NCI-H146 treated with DMSO at 0.1 percent for 48 hours (cell line): ENCODE measurements at regions not wholly inside any gene's neighbourhood (a gene's known extent, or its start where the extent isn't known, plus 50 kb on each side); places are given as distances from the start of the nearest gene placed in this dataset.

ENCODE experiments used
- DNase-seq: peaks from one replicate; lab custom pipeline; 2025; ENCODE audit not compliant: unreplicated experiment; lab: John Stamatoyannopoulos, UW

- DNase-seq: no peak
Measured at GRCh38 chr1:55703726-55704363, 488.7 kb upstream of the USP24 start.

DNA sequence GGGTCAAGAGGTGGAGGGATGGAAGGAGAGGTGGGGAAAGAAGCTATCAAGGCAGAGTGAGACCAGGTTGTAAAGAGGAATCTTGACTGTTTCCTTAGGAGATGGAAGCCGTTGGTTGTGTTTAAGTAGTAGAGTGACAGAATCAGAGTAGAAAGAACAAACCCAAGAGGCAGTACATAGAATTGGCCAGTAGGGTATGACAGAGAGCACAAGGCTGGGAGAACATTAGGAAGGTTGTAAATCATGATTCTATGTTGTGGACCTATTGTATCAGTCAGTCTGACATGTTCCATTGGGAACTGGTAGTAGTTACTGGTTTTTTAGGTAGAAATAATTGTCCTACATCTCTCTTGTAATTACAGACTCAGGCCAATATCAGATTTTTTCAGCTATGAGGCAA is 486.9 kb upstream of the USP24 start:
- no peak for DNase-seq

GRCh38 chr1:55700359-55701130 is 485.4 kb upstream of the USP24 start:
- DNase-seq: no peak

DNA sequence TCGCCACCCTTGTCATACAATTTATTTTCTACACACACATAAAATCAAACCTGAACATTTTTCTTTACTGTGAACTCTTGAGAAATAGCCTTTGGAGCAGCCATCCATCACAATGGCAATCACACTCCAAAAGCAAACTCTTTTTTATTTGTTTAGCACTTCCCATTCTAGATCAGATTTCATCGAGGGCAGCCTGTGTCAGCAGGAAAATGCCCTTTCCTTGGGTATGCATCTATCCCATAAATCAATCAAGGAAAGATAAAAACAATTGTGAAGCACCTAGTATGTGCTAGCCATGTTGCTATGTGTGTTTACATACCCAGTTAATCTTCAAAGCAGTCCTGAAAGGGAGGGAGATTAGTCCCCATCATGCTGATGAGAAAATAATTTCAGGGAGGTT is 484.1 kb upstream of the USP24 start:
- DNase-seq: no peak

GRCh38 chr1:55697997-55698535 is 482.9 kb upstream of the USP24 start:
- DNase-seq: no peak

GRCh38 chr1:55696891-55697290 is 481.7 kb upstream of the USP24 start:
- DNase-seq: no peak

- no peak for DNase-seq
Measured at GRCh38 chr1:55696181-55696754, 481.1 kb upstream of the USP24 start.

DNA sequence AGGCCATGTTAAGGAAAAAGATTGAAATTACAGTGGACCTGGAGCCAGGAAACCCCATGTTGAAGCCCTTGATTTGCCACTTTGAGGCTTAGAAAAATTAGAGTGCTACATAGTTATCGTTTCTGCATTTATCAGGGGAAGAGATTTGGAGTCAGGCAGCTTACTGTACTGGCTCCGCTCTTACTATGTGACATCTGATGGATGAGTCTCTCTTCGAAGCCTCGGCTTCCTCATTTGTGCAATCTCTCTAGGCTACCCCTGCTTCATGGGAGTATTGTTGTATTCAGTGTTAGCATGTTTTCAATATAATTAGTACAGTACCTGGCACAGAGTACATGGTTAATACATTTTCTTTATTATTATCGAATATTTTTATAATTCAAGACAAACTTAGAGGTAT is 480.4 kb upstream of the USP24 start:
- no peak for DNase-seq

DNA sequence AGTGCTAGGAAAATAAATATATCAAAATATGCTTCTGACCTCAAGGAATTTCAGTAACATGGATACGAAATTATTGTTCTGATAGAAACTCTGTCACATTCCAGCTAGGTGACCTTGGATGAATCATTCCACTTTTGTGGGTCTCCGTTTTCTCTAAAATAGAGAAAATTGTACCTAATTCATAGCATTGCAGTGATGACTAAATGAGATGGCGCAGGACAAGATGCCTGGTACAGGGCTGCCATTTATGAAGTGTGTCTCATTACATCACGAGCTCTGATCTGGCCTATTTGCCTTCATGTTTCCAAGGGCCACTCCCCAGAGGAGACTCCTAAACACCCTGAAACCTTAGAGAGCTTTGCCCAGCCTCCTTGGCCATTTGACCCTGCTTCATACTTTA is 480.0 kb upstream of the USP24 start:
- no peak for DNase-seq

DNA sequence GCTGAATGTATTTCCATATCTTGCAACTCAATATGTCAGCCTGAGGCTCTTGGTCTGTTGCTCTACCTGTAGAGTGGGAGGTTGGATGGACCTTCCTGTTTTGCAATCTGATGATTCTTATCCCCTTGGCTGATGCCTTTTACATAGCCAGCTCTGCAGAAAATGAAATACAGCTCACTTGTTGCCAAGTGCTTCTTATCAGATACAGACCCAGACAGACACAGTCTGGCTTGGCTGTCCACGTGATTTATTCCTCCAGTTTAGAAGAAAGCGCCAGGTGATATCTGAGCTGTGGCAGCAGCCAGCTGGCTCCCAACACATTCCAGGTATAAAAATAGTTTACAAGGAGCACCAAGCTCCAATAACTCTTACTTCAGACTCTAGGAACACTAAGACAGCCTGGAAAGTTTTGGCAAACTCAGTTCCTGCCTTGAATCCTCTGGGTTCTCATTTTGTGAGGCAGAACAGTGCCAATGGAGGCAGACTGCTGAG is 479.2 kb upstream of the USP24 start:
- DNase-seq: no peak

DNA sequence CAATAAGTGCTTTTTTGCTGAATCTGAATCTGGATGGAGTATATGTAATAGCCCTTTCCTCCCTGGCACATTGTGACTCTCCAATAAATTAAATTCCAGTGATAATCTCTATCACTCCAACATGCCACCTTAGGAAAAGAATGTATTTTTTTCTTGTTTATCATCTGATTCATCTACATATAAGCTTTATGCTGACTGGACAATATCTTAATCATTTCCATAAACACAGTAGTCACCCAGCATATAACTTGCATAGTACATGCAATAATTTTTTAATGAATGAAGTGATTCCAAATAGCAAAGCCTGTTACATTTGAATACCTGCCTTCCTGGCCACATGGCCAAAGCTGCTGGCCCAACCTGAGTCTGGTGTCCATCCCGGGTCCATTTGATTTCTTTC is 477.6 kb upstream of the USP24 start:
- no peak for DNase-seq

DNA sequence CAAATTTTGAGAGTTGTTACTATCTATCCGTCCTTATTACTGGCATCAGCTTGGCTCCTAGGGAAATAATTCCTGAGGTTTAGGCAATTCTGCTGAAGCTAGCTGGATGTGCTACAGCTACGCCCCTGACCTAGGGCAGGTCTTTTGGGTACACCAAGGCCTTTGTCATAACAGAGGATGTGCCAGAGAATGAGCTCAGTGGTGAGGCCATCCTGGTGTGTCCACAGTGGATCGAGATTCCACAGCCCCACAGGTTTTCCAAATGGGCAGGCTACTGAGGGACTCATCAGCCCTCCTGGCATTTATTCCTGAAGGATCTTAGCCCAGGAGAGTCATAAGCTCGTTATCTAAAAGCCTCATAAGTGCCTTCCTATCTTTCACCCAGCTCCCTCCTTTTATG is 475.2 kb upstream of the USP24 start:
- no peak for DNase-seq

GRCh38 chr1:55689800-55690199 is 474.6 kb upstream of the USP24 start:
- DNase-seq: no peak

- DNase-seq: no peak
Measured at GRCh38 chr1:55685560-55685959, 470.4 kb upstream of the USP24 start.

- DNase-seq: no peak
Measured at GRCh38 chr1:55684131-55684650, 469.0 kb upstream of the USP24 start.

DNA sequence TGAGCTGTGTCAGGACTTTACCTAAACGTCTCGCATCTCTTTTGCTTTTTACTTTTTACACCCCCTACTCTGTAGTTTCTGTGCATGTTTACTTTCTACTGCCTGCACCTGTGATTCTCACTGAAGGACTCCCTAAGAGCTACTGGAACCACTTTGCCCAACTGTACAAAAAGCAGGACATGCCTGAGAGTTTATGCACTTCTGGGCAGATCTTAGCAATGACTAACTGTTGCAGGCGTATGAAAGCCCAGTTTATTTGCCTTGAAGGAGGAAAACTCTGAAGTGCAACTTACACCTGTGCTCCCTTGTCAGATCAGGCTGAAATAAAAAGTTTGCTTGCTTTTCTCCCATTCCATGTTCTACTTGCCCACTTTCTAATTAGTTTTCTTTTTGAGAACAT is 467.0 kb upstream of the USP24 start:
- no peak for DNase-seq

GRCh38 chr1:55679971-55680370 is 464.8 kb upstream of the USP24 start:
- DNase-seq: no peak

DNA sequence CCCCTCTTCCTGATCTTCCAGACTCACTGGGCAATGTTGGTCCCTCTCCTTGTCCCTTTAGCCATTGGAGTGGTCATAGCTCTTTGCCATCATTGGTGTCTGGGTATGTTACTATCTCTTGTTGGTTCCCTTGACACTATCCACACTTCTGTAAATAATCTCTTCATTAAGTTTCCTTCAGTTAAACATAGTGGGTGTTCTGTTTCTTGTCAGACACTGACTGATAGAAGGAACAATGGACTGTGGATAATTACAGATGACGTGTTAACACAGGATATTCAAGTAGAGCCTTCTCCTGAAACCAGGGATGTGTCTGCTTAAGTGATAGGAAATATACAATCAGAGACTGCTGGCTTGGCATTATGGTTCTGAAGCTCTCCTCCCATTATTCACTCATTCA is 458.3 kb upstream of the USP24 start:
- no peak for DNase-seq

DNA sequence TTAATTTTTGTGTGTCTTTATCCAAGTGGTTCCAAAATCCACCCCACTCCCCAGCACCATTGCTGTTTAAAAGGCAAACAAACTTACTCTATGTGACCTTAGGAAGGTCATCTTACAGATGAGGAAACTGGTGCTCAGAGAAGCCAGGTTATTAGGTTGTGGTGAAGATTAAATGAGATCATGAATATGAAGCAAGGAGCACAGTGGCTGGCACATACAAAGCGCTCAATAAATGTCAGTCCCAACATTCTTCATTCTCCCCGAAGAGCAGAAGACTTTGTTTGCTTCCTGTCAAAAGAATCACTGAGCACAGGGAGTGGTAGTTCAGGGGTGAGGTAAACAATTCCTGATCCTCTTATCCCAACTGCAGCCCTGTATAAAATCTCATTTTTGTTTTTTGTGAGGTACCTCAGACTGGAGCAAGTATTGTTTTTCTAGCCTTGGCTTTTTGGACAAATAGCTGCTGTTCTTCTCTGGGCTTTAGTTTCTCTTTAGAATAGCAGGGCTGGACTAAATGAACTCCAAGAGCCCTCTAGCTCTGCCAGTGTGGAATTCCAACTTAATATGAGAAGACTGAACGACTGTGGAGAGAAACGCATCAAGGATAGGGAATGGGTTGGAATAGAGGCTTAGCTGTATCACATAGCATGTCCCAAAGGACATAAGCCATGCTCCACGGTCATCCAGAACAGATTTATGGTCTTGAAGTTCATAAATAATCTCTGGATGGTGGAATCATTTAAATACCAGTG is 455.3 kb upstream of the USP24 start:
- DNase-seq: no peak

GRCh38 chr1:55669293-55669692 is 454.1 kb upstream of the USP24 start:
- DNase-seq: no peak

DNA sequence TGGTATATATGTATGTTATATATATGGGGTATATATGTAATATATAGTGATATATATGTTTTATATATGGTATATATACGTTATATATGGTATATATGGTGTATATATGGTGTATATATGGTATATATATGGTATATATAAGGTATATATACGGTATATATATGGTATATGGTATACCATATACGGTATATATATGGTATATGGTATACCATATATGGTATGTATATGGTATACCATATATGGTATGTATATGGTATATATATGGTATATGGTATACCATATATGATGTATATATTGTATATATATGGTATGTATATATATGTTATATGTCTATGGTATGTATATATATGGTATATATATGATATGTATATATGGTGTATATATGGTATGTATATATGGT is 447.7 kb upstream of the USP24 start:
- DNase-seq: no peak
